HFFc6 (cell line): ENCODE measurements at regions not wholly inside any gene's neighbourhood (a gene's known extent, or its start where the extent isn't known, plus 50 kb on each side); places are given as distances from the start of the nearest gene placed in this dataset.

Experiments used
- DNase-seq: peaks from one replicate; pipeline ENCODE4 v3.0.0-alpha.2; 2018
- H3K27ac Mint-ChIP-seq: 2 replicates; pipeline ENCODE4 v1.8.0; 2020; ENCODE audit warnings: mild to moderate bottlenecking, mixed read lengths
- H3K27me3 Mint-ChIP-seq: 2 replicates; pipeline ENCODE4 v1.8.0; 2021; ENCODE audit warnings: mild to moderate bottlenecking, moderate library complexity, mixed read lengths; ENCODE audit not compliant: insufficient read depth
- H3K36me3 Mint-ChIP-seq: 2 replicates; pipeline ENCODE4 v1.8.0; 2021; ENCODE audit warnings: low read depth, mixed read lengths
- H3K4me1 Mint-ChIP-seq: 2 replicates; pipeline ENCODE4 v1.8.0; 2020; ENCODE audit warnings: low read depth, mixed read lengths
- H3K4me3 Mint-ChIP-seq: 2 replicates; pipeline ENCODE4 v1.8.0; 2020; ENCODE audit warnings: mild to moderate bottlenecking, moderate library complexity, mixed read lengths
- H3K9me3 Mint-ChIP-seq: 2 replicates; pipeline ENCODE4 v1.8.0; 2020; ENCODE audit warnings: mild to moderate bottlenecking, mixed read lengths
- CTCF ChIP-seq: fragments of 200-600 bp; sonication (generic); IDR thresholded peaks from 2 replicates; pipeline ENCODE4 v1.5.0; 2021; ENCODE audit warnings: antibody characterized with exemption, mild to moderate bottlenecking

- Mint-ChIP-seq H3K4me3 (no peak overlapping the region), H3K9me3 (no peaks in the 10 kb centered on the region; the same call in 1 of the 2 replicates), H3K27ac (peak overlapping the region; percentile 63; the same call in 1 of the 2 replicates), H3K4me1 (peaks cover 33% of the 10 kb centered on the region), H3K36me3 (peaks cover 11% of the 10 kb centered on the region), H3K27me3 (no peaks in the 10 kb centered on the region)
- TF ChIP-seq CTCF: no peak
- DNase-seq: no peak
These were observed 87.9 kb upstream of the MAMDC2 start for GRCh38 chr9:69955536-69956355.

GRCh38 chr9:69961843-69962242 is 81.8 kb upstream of the MAMDC2 start:
- DNase-seq: peak; percentile 59
- H3K36me3 Mint-ChIP-seq: no peaks in the 10 kb centered on the region
- no peaks in the 10 kb centered on the region for H3K9me3 Mint-ChIP-seq
- peak overlapping the region; percentile 66 for H3K4me3 Mint-ChIP-seq
- peaks cover 49% of the 10 kb centered on the region for H3K4me1 Mint-ChIP-seq
- H3K27ac Mint-ChIP-seq: peak overlapping the region; percentile 56
- no peak for TF ChIP-seq CTCF
- H3K27me3 Mint-ChIP-seq: no peaks in the 10 kb centered on the region

GRCh38 chr9:69963803-69964202 is 79.8 kb upstream of the MAMDC2 start:
- H3K36me3 Mint-ChIP-seq: no peaks in the 10 kb centered on the region
- no peaks in the 10 kb centered on the region for H3K27me3 Mint-ChIP-seq
- no peak overlapping the region for H3K27ac Mint-ChIP-seq
- H3K9me3 Mint-ChIP-seq: no peaks in the 10 kb centered on the region
- H3K4me1 Mint-ChIP-seq: peaks cover 57% of the 10 kb centered on the region
- no peak overlapping the region for H3K4me3 Mint-ChIP-seq
- TF ChIP-seq CTCF: no peak
- DNase-seq: no peak

- no peaks in the 10 kb centered on the region for H3K27me3 Mint-ChIP-seq
- H3K9me3 Mint-ChIP-seq: no peaks in the 10 kb centered on the region
- H3K4me3 Mint-ChIP-seq: no peak overlapping the region
- DNase-seq: no peak
- no peak for TF ChIP-seq CTCF
- peaks cover 62% of the 10 kb centered on the region for H3K4me1 Mint-ChIP-seq
- 0 out of 2 replicates have a peak, but pooled peaks cover 2% of the 10 kb centered on the region for H3K36me3 Mint-ChIP-seq
- no peak overlapping the region for H3K27ac Mint-ChIP-seq
These were observed 79.2 kb upstream of the MAMDC2 start for GRCh38 chr9:69964446-69964845.

GRCh38 chr9:69965416-69966145 is 78.1 kb upstream of the MAMDC2 start:
- H3K9me3 Mint-ChIP-seq: no peaks in the 10 kb centered on the region
- H3K36me3 Mint-ChIP-seq: 0 out of 2 replicates have a peak, but pooled peaks cover 5% of the 10 kb centered on the region
- H3K4me3 Mint-ChIP-seq: no peak overlapping the region
- H3K27me3 Mint-ChIP-seq: no peaks in the 10 kb centered on the region
- peaks cover 70% of the 10 kb centered on the region for H3K4me1 Mint-ChIP-seq
- DNase-seq: peak; percentile 37
- no peak overlapping the region for H3K27ac Mint-ChIP-seq
- TF ChIP-seq CTCF: no peak
